ENCODE measurements at regions not wholly inside any gene's neighbourhood (a gene's known extent, or its start where the extent isn't known, plus 50 kb on each side); places are given as distances from the start of the nearest gene placed in this dataset.

- H3K9ac ChIP-seq (ENCODE audit: insufficient read length): no peak overlapping the region
- no peak overlapping the region for H3K4me3 ChIP-seq
- no peak for TF ChIP-seq FOXP2 (optimal IDR thresholded peaks at IDR 0.05; ENCODE audit: control extremely low read depth, extremely low read length, insufficient read depth)
- TF ChIP-seq EZH2 (IDR thresholded peaks at IDR 0.05): no peak
- TF ChIP-seq POLR2AphosphoS5 (IDR thresholded peaks at IDR 0.05; ENCODE audit: borderline replicate concordance, low read depth, low read length): no peak
- DNase-seq (ENCODE audit: low read depth, low spot score): no peak
- H3K36me3 ChIP-seq (ENCODE audit: insufficient read depth, low read length): no peaks in the 10 kb centered on the region
- H3K27ac ChIP-seq: no peak overlapping the region
- H3K9me3 ChIP-seq (ENCODE audit: low read depth, low read length): no peaks in the 10 kb centered on the region
Observed at GRCh38 chr2:4527416-4527815, 824.0 kb downstream of the DCDC2C start.

- Histone ChIP-seq H3K9ac (ENCODE audit: insufficient read length) (no peak overlapping the region), H3K9me3 (ENCODE audit: low read depth, low read length) (no peaks in the 10 kb centered on the region), H3K4me3 (no peak overlapping the region), H3K36me3 (ENCODE audit: insufficient read depth, low read length) (no peaks in the 10 kb centered on the region), H3K27ac (no peak overlapping the region)
- DNase-seq (ENCODE audit: low read depth, low spot score): no peak
- TF ChIP-seq POLR2AphosphoS5 (IDR thresholded peaks at IDR 0.05; ENCODE audit: borderline replicate concordance, low read depth, low read length): no peak
- TF ChIP-seq EZH2 (IDR thresholded peaks at IDR 0.05): no peak
- no peak for TF ChIP-seq FOXP2 (optimal IDR thresholded peaks at IDR 0.05; ENCODE audit: control extremely low read depth, extremely low read length, insufficient read depth)
Observed at GRCh38 chr2:4528246-4528645, 824.9 kb downstream of the DCDC2C start.

GRCh38 chr2:4528773-4529172 lies 825.4 kb downstream of the DCDC2C start:
- no peak for DNase-seq (ENCODE audit: low read depth, low spot score)
- H3K36me3 ChIP-seq (ENCODE audit: insufficient read depth, low read length): no peaks in the 10 kb centered on the region
- no peak overlapping the region for H3K27ac ChIP-seq
- no peaks in the 10 kb centered on the region for H3K9me3 ChIP-seq (ENCODE audit: low read depth, low read length)
- H3K9ac ChIP-seq (ENCODE audit: insufficient read length): no peak overlapping the region
- no peak overlapping the region for H3K4me3 ChIP-seq
- TF ChIP-seq FOXP2 (optimal IDR thresholded peaks at IDR 0.05; ENCODE audit: control extremely low read depth, extremely low read length, insufficient read depth): no peak
- TF ChIP-seq EZH2 (IDR thresholded peaks at IDR 0.05): no peak
- TF ChIP-seq POLR2AphosphoS5 (IDR thresholded peaks at IDR 0.05; ENCODE audit: borderline replicate concordance, low read depth, low read length): no peak

- Histone ChIP-seq H3K9me3 (ENCODE audit: low read depth, low read length) (no peaks in the 10 kb centered on the region), H3K36me3 (ENCODE audit: insufficient read depth, low read length) (no peaks in the 10 kb centered on the region), H3K4me3 (no peak overlapping the region), H3K9ac (ENCODE audit: insufficient read length) (no peak overlapping the region), H3K27ac (no peak overlapping the region)
- DNase-seq (ENCODE audit: low read depth, low spot score): no peak
- TF ChIP-seq EZH2 (IDR thresholded peaks at IDR 0.05) (no peak), POLR2AphosphoS5 (IDR thresholded peaks at IDR 0.05; ENCODE audit: borderline replicate concordance, low read depth, low read length) (no peak), FOXP2 (optimal IDR thresholded peaks at IDR 0.05; ENCODE audit: control extremely low read depth, extremely low read length, insufficient read depth) (no peak)
Observed at GRCh38 chr2:4529738-4530137, 826.4 kb downstream of the DCDC2C start.

GRCh38 chr2:4530231-4530630 lies 826.9 kb downstream of the DCDC2C start:
- no peak overlapping the region for H3K27ac ChIP-seq
- TF ChIP-seq POLR2AphosphoS5 (IDR thresholded peaks at IDR 0.05; ENCODE audit: borderline replicate concordance, low read depth, low read length): no peak
- no peak for TF ChIP-seq EZH2 (IDR thresholded peaks at IDR 0.05)
- no peak for TF ChIP-seq FOXP2 (optimal IDR thresholded peaks at IDR 0.05; ENCODE audit: control extremely low read depth, extremely low read length, insufficient read depth)
- no peak overlapping the region for H3K4me3 ChIP-seq
- no peak for DNase-seq (ENCODE audit: low read depth, low spot score)
- H3K36me3 ChIP-seq (ENCODE audit: insufficient read depth, low read length): no peaks in the 10 kb centered on the region
- H3K9me3 ChIP-seq (ENCODE audit: low read depth, low read length): no peaks in the 10 kb centered on the region
- no peak overlapping the region for H3K9ac ChIP-seq (ENCODE audit: insufficient read length)

- TF ChIP-seq POLR2AphosphoS5 (IDR thresholded peaks at IDR 0.05; ENCODE audit: borderline replicate concordance, low read depth, low read length) (no peak), EZH2 (IDR thresholded peaks at IDR 0.05) (no peak), FOXP2 (optimal IDR thresholded peaks at IDR 0.05; ENCODE audit: control extremely low read depth, extremely low read length, insufficient read depth) (no peak)
- Histone ChIP-seq H3K4me3 (no peak overlapping the region), H3K27ac (no peak overlapping the region), H3K9ac (ENCODE audit: insufficient read length) (no peak overlapping the region), H3K36me3 (ENCODE audit: insufficient read depth, low read length) (no peaks in the 10 kb centered on the region), H3K9me3 (ENCODE audit: low read depth, low read length) (no peaks in the 10 kb centered on the region)
- no peak for DNase-seq (ENCODE audit: low read depth, low spot score)
Observed at GRCh38 chr2:4533806-4534205, 830.4 kb downstream of the DCDC2C start.

- Histone ChIP-seq H3K9me3 (ENCODE audit: low read depth, low read length) (no peaks in the 10 kb centered on the region), H3K9ac (ENCODE audit: insufficient read length) (no peak overlapping the region), H3K4me3 (no peak overlapping the region), H3K36me3 (ENCODE audit: insufficient read depth, low read length) (no peaks in the 10 kb centered on the region), H3K27ac (no peak overlapping the region)
- no peak for DNase-seq (ENCODE audit: low read depth, low spot score)
- no peak for TF ChIP-seq EZH2 (IDR thresholded peaks at IDR 0.05)
- TF ChIP-seq FOXP2 (optimal IDR thresholded peaks at IDR 0.05; ENCODE audit: control extremely low read depth, extremely low read length, insufficient read depth): no peak
- TF ChIP-seq POLR2AphosphoS5 (IDR thresholded peaks at IDR 0.05; ENCODE audit: borderline replicate concordance, low read depth, low read length): no peak
Observed at GRCh38 chr2:4539121-4539520, 835.7 kb downstream of the DCDC2C start.

- TF ChIP-seq EZH2 (IDR thresholded peaks at IDR 0.05): no peak
- no peak for TF ChIP-seq FOXP2 (optimal IDR thresholded peaks at IDR 0.05; ENCODE audit: control extremely low read depth, extremely low read length, insufficient read depth)
- TF ChIP-seq POLR2AphosphoS5 (IDR thresholded peaks at IDR 0.05; ENCODE audit: borderline replicate concordance, low read depth, low read length): no peak
- no peaks in the 10 kb centered on the region for H3K9me3 ChIP-seq (ENCODE audit: low read depth, low read length)
- DNase-seq (ENCODE audit: low read depth, low spot score): no peak
Observed at GRCh38 chr2:4549666-4550210, 846.4 kb downstream of the DCDC2C start.

More at GRCh38 chr2:4549666-4550210, 846.4 kb downstream of the DCDC2C start:
- H3K4me3 ChIP-seq: no peak overlapping the region
- no peak overlapping the region for H3K9ac ChIP-seq (ENCODE audit: insufficient read length)
- no peaks in the 10 kb centered on the region for H3K36me3 ChIP-seq (ENCODE audit: insufficient read depth, low read length)
- no peak overlapping the region for H3K27ac ChIP-seq
